ENCODE measurements at regions not wholly inside any gene's neighbourhood (a gene's known extent, or its start where the extent isn't known, plus 50 kb on each side); places are given as distances from the start of the nearest gene placed in this dataset.

- no TSS peak for BruUV-seq (replicated peaks)
- no peaks in the 10 kb centered on the region for H4K20me1 ChIP-seq (ENCODE audit: insufficient read depth, low read length)
- intact Hi-C loops (cut with micrococcal nuclease; ENCODE audit: unreplicated experiment) (no loop called here), in situ Hi-C loops (cut with HindIII; ENCODE audit: extremely low pct_ligation_motif_present, low pct_unique_long_range_greater_than_20kb) (no loop called here)
- ChIA-PET CTCF (ENCODE audit: low intra/inter-chr PET ratio, low total read pairs) (no interaction called here), POLR2A (no interaction called here)
- ATAC-seq (no peak), DNase-seq (ENCODE audit: low spot score) (no peak), FAIRE-seq (no peak)
- no peak overlapping the region for H3K27ac ChIP-seq (ENCODE audit: extremely low read length, insufficient read depth, low read length)
- H3K4me2 ChIP-seq (ENCODE audit: low read depth, low read length), result no peak overlapping the region
- no peaks in the 10 kb centered on the region for H3K79me2 ChIP-seq (ENCODE audit: insufficient read depth, low read length)
- H3K4me1 ChIP-seq (ENCODE audit: insufficient read depth, low read length), result no peaks in the 10 kb centered on the region
- H3K36me3 ChIP-seq (replicated peaks in 1 of 2; ENCODE audit: control insufficient read depth in 1 of 2, insufficient read depth in 2 of 2, low read length in 2 of 2), result no peaks in the 10 kb centered on the region
- H2AFZ ChIP-seq (ENCODE audit: low read length), result no peak overlapping the region
- TF ChIP-seq RARG (CRISPR knock-in tag; IDR thresholded peaks at IDR 0.05; ENCODE audit: low read depth), result no peak
- no peak for TF ChIP-seq ZNF460 (CRISPR knock-in tag; IDR thresholded peaks at IDR 0.05; ENCODE audit: borderline replicate concordance)
- no peak for TF ChIP-seq POLR2G (IDR thresholded peaks at IDR 0.05; ENCODE audit: low read depth, low read length)
- TF ChIP-seq ZNF282 (IDR thresholded peaks at IDR 0.05; ENCODE audit: partially characterized antibody), result no peak
- TF ChIP-seq BCL6 (CRISPR knock-in tag; IDR thresholded peaks at IDR 0.05), result no peak
- TF ChIP-seq PAXIP1 (CRISPR knock-in tag; conservative IDR thresholded peaks at IDR 0.05), result no peak
- TF ChIP-seq ARNT2 (CRISPR knock-in tag; IDR thresholded peaks at IDR 0.05; ENCODE audit: low read depth), result no peak
- TF ChIP-seq TP53 (CRISPR knock-in tag; conservative IDR thresholded peaks at IDR 0.05), result no peak
- TF ChIP-seq ZNF121 (CRISPR knock-in tag; IDR thresholded peaks at IDR 0.05), result no peak
- no peak for TF ChIP-seq ZNF446 (CRISPR knock-in tag; IDR thresholded peaks at IDR 0.05)
- TF ChIP-seq NCOA5 (CRISPR knock-in tag; IDR thresholded peaks at IDR 0.05), result no peak
- no peak for TF ChIP-seq ZNF552 (CRISPR knock-in tag; IDR thresholded peaks at IDR 0.05; ENCODE audit: borderline replicate concordance)
- no peak for TF ChIP-seq MEIS1 (CRISPR knock-in tag; IDR thresholded peaks at IDR 0.05; ENCODE audit: borderline replicate concordance)
- TF ChIP-seq ZNF564 (CRISPR knock-in tag; IDR thresholded peaks at IDR 0.05), result no peak
- no peak overlapping the region for H3K4me3 ChIP-seq (replicated peaks in 1 of 3; ENCODE audit: insufficient read depth in 1 of 3, low read depth in 2 of 3, low read length in 3 of 3)
- H3K9me3 ChIP-seq (ENCODE audit: low read length), result no peaks in the 10 kb centered on the region
- H3K27me3 ChIP-seq (ENCODE audit: control insufficient read depth in 1 of 2, insufficient read depth in 2 of 2, low read length in 2 of 2), result peaks cover 2 to 51% of the 10 kb centered on the region in 2 experiments; a peak in 4 of 5 replicates
- no peak overlapping the region for H3K9ac ChIP-seq (ENCODE audit: insufficient read depth, low read depth, low read length)
- WGBS (ENCODE audit: low lambda C conversion rate), result 15% methylated on average over 5 of the region's 5 CpGs
Measured at GRCh38 chr2:236633219-236633570, 63.6 kb downstream of the ACKR3 start.

Data from HepG2 (cell line).